Panc1 (cell line): ENCODE measurements at regions not wholly inside any gene's neighbourhood (a gene's known extent, or its start where the extent isn't known, plus 50 kb on each side); places are given as distances from the start of the nearest gene placed in this dataset.

Experiments used
- ATAC-seq: fragments of 200-7000 bp; cut with Tn5 transposase; 2 replicates; pipeline ENCODE4 v1.9.1; 2020; ENCODE audit warnings: mild to moderate bottlenecking, moderate library complexity
- BruUV-seq: library from RNA; stranded (reverse); fragments of 400-500 nt; replicated peaks from 2 replicates; lab custom pipeline; 2021; lab: Mats Ljungman, UMichigan
- CTCF ChIA-PET: fragments of 300-600 bp; sonication (Branson Sonifier 250); formaldehyde crosslinking; loops from one replicate; lab custom pipeline; 2022; ENCODE audit warnings: antibody characterized with exemption; lab: Charles Lee
- POLR2A ChIA-PET: fragments of 300-600 bp; sonication (Branson Sonifier 250); formaldehyde crosslinking; loops from one replicate; lab custom pipeline; 2022; ENCODE audit warnings: antibody characterized with exemption; lab: Charles Lee
- DNase-seq: peaks from one replicate; pipeline ENCODE4 v3.0.0-alpha.2; 2010; ENCODE audit warnings: low read depth, low spot score
- H3K27ac ChIP-seq: 2 replicates; pipeline ENCODE4 v1.5.1; 2011; ENCODE audit warnings: mild to moderate bottlenecking, low read length, inconsistent platforms
- H3K27me3 ChIP-seq: fragments of 200-500 bp; sonication (Bioruptor generic); 2 replicates; pipeline ENCODE4 v1.6.0; 2014; ENCODE audit warnings: low read length, inconsistent platforms; ENCODE audit not compliant: control insufficient read depth, insufficient read depth
- H3K36me3 ChIP-seq: fragments of 200-500 bp; sonication (Bioruptor generic); 2 replicates; pipeline ENCODE4 v1.5.1; 2014; ENCODE audit warnings: inconsistent platforms, mild to moderate bottlenecking, low read length, moderate library complexity; ENCODE audit not compliant: control insufficient read depth, insufficient read depth
- H3K4me1 ChIP-seq: 2 replicates; pipeline ENCODE4 v1.5.1; 2011; ENCODE audit warnings: inconsistent platforms, mild to moderate bottlenecking, low read length, moderate library complexity; ENCODE audit not compliant: control insufficient read depth, insufficient read depth
- H3K4me3 ChIP-seq, 2 experiments: 2 replicates each; pipeline ENCODE4 v1.5.1; 2011 to 2012; ENCODE audit warnings: low read depth in 2 of 2, low read length in 2 of 2, mild to moderate bottlenecking in 2 of 2, inconsistent platforms in 1 of 2, moderate library complexity in 1 of 2
- H3K9me3 ChIP-seq: fragments of 200-500 bp; sonication (Bioruptor generic); 2 replicates; pipeline ENCODE4 v1.5.1; 2014; ENCODE audit warnings: low read depth, mild to moderate bottlenecking, inconsistent platforms, low read length, moderate library complexity; ENCODE audit not compliant: control insufficient read depth, insufficient read depth
- CTCF ChIP-seq: fragments of 450-650 bp; IDR thresholded peaks from 2 replicates; pipeline ENCODE4 v1.5.1; 2017; ENCODE audit warnings: mild to moderate bottlenecking
- POLR2AphosphoS5 ChIP-seq: IDR thresholded peaks from 2 replicates; pipeline ENCODE4 v1.6.1; 2012; ENCODE audit warnings: mild to moderate bottlenecking, low read depth, low read length, moderate library complexity
- REST ChIP-seq, 2 experiments: IDR thresholded peaks; 2 replicates each; pipeline ENCODE4 v1.6.1; 2011 to 2012; ENCODE audit warnings: low read depth in 2 of 2, control low read depth in 1 of 2, low read length in 1 of 2, mild to moderate bottlenecking in 1 of 2, moderate library complexity in 1 of 2; ENCODE audit not compliant: insufficient read depth in 1 of 2
- SIN3A ChIP-seq: IDR thresholded peaks from 2 replicates; pipeline ENCODE4 v1.6.1; 2012; ENCODE audit warnings: low read depth, mild to moderate bottlenecking, low read length, moderate library complexity, borderline replicate concordance; ENCODE audit not compliant: insufficient read depth
- TCF7L2 ChIP-seq: IDR thresholded peaks from 2 replicates; pipeline ENCODE4 v1.6.1; 2011; ENCODE audit warnings: mild to moderate bottlenecking, low read depth, low read length, inconsistent platforms
- in situ Hi-C: cut with HindIII; loops from 2 replicates; pipeline ENCODE4 v1.10.0; 2016; ENCODE audit warnings: low sequenced_read_pairs, low pct_unique_long_range_greater_than_20kb
- intact Hi-C: fragments of 100-400 bp; cut with micrococcal nuclease; formaldehyde crosslinking; loops from one replicate; pipeline ENCODE4 v1.10.0; 2022; ENCODE audit not compliant: unreplicated experiment

GRCh38 chr3:4061195-4061594 lies 242.0 kb upstream of the SETMAR start:
- no TSS peak for BruUV-seq
- no peaks in the 10 kb centered on the region for H3K36me3 ChIP-seq
- no peaks in the 10 kb centered on the region for H3K4me1 ChIP-seq
- intact Hi-C loops: no loop called here
- H3K9me3 ChIP-seq: no peaks in the 10 kb centered on the region
- TF ChIP-seq TCF7L2 (no peak), CTCF (no peak), SIN3A (no peak), POLR2AphosphoS5 (no peak), REST (IDR thresholded peaks at IDR 0.05; ENCODE audit: insufficient read depth in 1 of 2, low read depth in 2 of 2, low read length in 1 of 2) (no peak)
- in situ Hi-C loops: no loop called here
- no peak overlapping the region for H3K27ac ChIP-seq
- POLR2A ChIA-PET: no interaction called here
- H3K27me3 ChIP-seq: no peaks in the 10 kb centered on the region
- DNase-seq (no peak), ATAC-seq (no peak)
- CTCF ChIA-PET: no interaction called here
- H3K4me3 ChIP-seq: no peak overlapping the region

- BruUV-seq: no TSS peak
- DNase-seq (no peak), ATAC-seq (no peak)
- intact Hi-C loops: no loop called here
- POLR2A ChIA-PET: no interaction called here
- Histone ChIP-seq H3K36me3 (no peaks in the 10 kb centered on the region), H3K27me3 (no peaks in the 10 kb centered on the region), H3K27ac (no peak overlapping the region), H3K4me3 (no peak overlapping the region), H3K9me3 (no peaks in the 10 kb centered on the region), H3K4me1 (no peaks in the 10 kb centered on the region)
- TF ChIP-seq SIN3A (no peak), POLR2AphosphoS5 (no peak), TCF7L2 (no peak), CTCF (no peak), REST (IDR thresholded peaks at IDR 0.05; ENCODE audit: insufficient read depth in 1 of 2, low read depth in 2 of 2, low read length in 1 of 2) (no peak)
- CTCF ChIA-PET: no interaction called here
- in situ Hi-C loops: no loop called here
Measured at GRCh38 chr3:4061783-4062360, 241.3 kb upstream of the SETMAR start.
